ENCODE measurements at regions not wholly inside any gene's neighbourhood (a gene's known extent, or its start where the extent isn't known, plus 50 kb on each side); places are given as distances from the start of the nearest gene placed in this dataset.

- no peak for ATAC-seq
- Mint-ChIP-seq H3K36me3 (no peaks in the 10 kb centered on the region), H3K4me1 (peaks cover 11 to 43% (median 33%) of the 10 kb centered on the region in 4 donors), H3K27ac (no peak overlapping the region), H3K9me3 (no peaks in the 10 kb centered on the region), H3K27me3 (peaks cover 5 to 44% (median 11%) of the 10 kb centered on the region in 5 donors), H3K4me3 (peak overlapping the region; percentile 39 to 82 (median 72))
- POLR2A ChIA-PET: interaction anchor here (0.8 to 14.4 kb wide), 5 partner anchors 9 to 27 kb away, joined by 3 to 224 read pairs (median 5); no protein-coding TSS in a partner anchor
- no peak for DNase-seq
These were observed 51.3 kb upstream of the AMZ2 start for GRCh38 chr17:68196394-68197090.

DNA sequence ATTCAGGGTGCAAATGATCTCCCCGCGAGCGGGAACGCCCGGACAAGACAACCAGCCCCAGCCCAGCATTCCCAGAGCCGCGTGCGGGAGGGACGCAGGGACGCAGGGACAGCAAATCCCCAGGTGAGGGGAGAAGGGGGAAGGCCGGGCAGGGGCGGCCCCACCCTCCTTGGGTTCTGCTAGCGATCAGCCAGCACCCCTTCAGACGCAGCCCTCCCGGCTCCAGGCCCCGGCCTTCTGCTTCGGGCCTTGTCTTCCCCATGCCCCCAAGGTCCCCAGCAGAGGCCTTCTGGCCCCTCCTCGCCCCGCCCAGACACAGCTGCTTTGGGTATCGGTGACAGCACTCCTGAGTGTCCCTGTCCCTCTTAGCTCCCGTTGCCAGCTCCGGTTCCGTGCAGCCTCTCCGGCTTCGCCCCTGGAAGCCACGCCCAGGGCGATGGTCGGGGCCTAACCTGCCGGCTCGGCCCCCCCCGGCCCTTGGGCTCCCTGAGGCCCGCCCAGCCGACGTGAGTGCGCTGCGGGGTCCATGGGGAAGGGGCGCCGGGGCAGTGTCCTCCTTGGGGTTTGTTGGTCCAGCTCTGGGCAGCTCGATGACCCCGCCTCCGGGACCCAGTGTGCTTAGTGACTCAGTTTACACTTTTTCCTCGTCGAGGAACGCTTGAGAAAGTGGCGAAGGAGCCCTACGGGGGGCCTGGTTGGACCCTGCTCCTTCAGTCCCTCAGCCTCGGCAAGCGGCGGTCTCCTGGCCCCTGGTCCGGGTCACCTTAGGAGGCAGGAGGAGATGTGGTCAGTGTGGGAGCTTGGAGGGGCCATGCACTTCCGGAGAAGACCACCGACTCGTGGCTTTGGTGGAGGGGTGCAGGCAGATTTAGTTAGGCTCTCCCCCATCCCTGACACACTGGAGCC lies 50.5 kb upstream of the AMZ2 start:
- H3K27me3 Mint-ChIP-seq: peaks cover 5 to 44% (median 11%) of the 10 kb centered on the region in 5 donors
- peaks cover 11 to 43% (median 33%) of the 10 kb centered on the region in 4 donors for H3K4me1 Mint-ChIP-seq
- ATAC-seq (peak; percentile 5 to 22), DNase-seq (peak in 3 of 10 donors; percentile 19 to 65 (median 24))
- H3K27ac Mint-ChIP-seq: no peak overlapping the region
- H3K9me3 Mint-ChIP-seq: no peaks in the 10 kb centered on the region
- H3K36me3 Mint-ChIP-seq: no peaks in the 10 kb centered on the region
- POLR2A ChIA-PET: interaction anchor here (0.6 to 14.4 kb wide), 5 partner anchors 8 to 781 kb away, joined by 4 to 224 read pairs (median 6); no protein-coding TSS in a partner anchor
- H3K4me3 Mint-ChIP-seq: peak overlapping the region; percentile 62 to 82 (median 78)

DNA sequence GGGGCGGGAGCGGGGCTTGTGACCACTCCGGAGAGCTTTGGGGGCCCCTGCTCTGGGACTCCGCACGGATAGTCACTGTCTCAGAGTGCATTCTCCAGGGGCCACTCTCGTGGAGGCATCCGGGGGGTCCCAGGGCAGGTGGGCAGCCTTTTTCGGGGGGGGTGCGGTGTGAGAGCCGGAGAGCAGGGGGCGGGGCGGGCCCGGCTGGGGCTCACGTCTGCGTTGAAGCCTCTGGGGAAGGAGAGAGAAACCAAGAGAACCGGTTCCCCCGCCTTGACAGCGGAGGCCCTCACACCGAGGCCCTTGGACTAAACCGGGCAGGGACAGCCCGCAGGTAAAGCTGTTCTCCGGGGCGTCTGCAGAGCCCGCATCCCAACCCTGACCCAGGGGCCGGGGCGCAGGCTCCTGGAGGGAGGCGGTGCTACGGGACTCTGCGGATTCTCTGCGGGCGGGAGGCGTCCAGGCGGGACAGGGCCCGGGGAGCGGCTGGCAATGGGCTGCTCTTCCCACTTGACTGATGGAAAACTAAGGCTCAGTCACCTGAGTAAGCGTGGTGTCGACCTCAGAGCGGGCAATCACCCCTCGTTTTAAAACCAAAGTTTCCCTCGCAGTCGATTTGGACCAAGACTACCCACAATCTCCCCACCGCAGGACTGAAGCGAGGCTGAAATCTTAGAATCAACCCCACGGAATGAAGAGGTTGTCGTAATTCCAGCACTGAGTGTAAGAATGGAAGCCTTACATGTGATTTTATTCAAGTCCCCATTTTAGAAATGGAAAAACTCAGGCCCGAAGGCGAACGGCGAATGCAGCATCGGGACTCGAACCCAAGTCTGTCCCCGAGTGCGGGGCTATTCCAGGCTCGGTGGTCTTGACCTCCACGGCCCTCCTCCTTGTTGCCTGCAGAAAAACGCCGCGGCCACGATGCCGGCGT lies 49.6 kb upstream of the AMZ2 start:
- Mint-ChIP-seq H3K36me3 (no peaks in the 10 kb centered on the region), H3K9me3 (no peaks in the 10 kb centered on the region), H3K27ac (peak overlapping the region in 4 of 10 donors; percentile 25 to 70 (median 42)), H3K4me3 (peak overlapping the region; percentile 62 to 82 (median 78)), H3K27me3 (peaks cover 5 to 44% (median 11%) of the 10 kb centered on the region in 5 donors), H3K4me1 (peaks cover 11 to 43% (median 33%) of the 10 kb centered on the region in 4 donors)
- DNase-seq (peak in 2 of 10 donors; percentile 19 to 21), ATAC-seq (peak in 1 of 2 donors; percentile 16)
- POLR2A ChIA-PET: interaction anchor here (0.5 to 14.4 kb wide), 5 partner anchors 15 to 201 kb away, joined by 3 to 224 read pairs (median 4); no protein-coding TSS in a partner anchor
